ENCODE measurements at regions not wholly inside any gene's neighbourhood (a gene's known extent, or its start where the extent isn't known, plus 50 kb on each side); places are given as distances from the start of the nearest gene placed in this dataset.

DNA sequence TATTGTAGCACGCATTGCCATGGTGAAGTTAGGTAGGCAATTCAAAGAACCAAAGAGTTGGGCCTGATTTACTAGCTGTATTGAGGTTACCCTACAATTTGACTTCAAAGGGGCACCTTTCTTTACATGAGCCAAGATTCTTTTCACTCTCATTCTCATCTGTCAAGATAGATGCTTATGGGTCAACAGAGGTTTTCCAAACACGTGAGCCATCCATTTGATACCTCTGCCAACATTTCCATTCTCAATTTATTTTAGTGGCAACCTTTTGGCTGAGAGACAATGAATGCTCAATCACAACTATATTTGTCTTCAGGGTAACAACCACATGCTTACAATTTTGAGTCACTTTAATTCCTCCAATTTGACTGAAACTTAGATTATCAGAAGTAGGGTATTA, 370.6 kb upstream of the CDH20 start:
- no peak overlapping the region for H3K4me3 ChIP-seq (ENCODE audit: low read depth, low read length)
- TF ChIP-seq, protein P1, sequence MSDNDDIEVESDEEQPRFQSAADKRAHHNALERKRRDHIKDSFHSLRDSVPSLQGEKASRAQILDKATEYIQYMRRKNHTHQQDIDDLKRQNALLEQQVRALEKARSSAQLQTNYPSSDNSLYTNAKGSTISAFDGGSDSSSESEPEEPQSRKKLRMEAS (IDR thresholded peaks at IDR 0.05; ENCODE audit: low read depth, low read length): no peak
- TF ChIP-seq POLR2A (IDR thresholded peaks at IDR 0.05; ENCODE audit: extremely low read depth, insufficient read length): no peak
- no peak for TF ChIP-seq MYC (IDR thresholded peaks at IDR 0.05; ENCODE audit: low read depth, low read length)
- TF ChIP-seq, protein P2, sequence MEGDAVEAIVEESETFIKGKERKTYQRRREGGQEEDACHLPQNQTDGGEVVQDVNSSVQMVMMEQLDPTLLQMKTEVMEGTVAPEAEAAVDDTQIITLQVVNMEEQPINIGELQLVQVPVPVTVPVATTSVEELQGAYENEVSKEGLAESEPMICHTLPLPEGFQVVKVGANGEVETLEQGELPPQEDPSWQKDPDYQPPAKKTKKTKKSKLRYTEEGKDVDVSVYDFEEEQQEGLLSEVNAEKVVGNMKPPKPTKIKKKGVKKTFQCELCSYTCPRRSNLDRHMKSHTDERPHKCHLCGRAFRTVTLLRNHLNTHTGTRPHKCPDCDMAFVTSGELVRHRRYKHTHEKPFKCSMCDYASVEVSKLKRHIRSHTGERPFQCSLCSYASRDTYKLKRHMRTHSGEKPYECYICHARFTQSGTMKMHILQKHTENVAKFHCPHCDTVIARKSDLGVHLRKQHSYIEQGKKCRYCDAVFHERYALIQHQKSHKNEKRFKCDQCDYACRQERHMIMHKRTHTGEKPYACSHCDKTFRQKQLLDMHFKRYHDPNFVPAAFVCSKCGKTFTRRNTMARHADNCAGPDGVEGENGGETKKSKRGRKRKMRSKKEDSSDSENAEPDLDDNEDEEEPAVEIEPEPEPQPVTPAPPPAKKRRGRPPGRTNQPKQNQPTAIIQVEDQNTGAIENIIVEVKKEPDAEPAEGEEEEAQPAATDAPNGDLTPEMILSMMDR (IDR thresholded peaks at IDR 0.05; ENCODE audit: low read depth, low read length): no peak
- no peak for DNase-seq (ENCODE audit: low read depth)

DNA sequence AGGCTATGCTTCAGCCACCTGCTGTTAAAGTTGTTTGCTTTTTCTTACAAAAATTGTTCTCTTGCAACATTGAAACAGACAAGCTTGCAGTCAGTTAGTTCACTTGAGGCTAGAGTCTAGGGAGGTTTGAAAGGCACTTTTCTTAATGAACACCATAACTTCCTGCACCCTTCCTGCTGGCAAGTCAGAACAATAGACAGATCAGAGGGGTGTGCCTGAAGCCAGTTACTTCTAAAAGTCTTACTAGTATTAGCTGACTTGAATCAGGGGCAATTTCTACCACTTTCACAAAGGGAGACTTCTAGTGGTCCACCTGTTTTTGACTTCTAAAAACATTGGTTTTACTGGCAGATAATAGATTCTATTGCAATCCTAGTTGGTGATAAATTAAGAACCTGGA, 367.4 kb upstream of the CDH20 start:
- DNase-seq (ENCODE audit: low read depth): no peak
- TF ChIP-seq, protein P1 (IDR thresholded peaks at IDR 0.05; ENCODE audit: low read depth, low read length): no peak
- TF ChIP-seq, protein P2 (IDR thresholded peaks at IDR 0.05; ENCODE audit: low read depth, low read length): no peak
- TF ChIP-seq POLR2A (IDR thresholded peaks at IDR 0.05; ENCODE audit: extremely low read depth, insufficient read length) (no peak), MYC (IDR thresholded peaks at IDR 0.05; ENCODE audit: low read depth, low read length) (no peak)

GRCh38 chr18:60966876-60967275, 366.4 kb upstream of the CDH20 start:
- no peak overlapping the region for H3K4me3 ChIP-seq (ENCODE audit: low read depth, low read length)

More for the DNA sequence above, 367.4 kb upstream of the CDH20 start:
- no peak overlapping the region for H3K4me3 ChIP-seq (ENCODE audit: low read depth, low read length)

DNA sequence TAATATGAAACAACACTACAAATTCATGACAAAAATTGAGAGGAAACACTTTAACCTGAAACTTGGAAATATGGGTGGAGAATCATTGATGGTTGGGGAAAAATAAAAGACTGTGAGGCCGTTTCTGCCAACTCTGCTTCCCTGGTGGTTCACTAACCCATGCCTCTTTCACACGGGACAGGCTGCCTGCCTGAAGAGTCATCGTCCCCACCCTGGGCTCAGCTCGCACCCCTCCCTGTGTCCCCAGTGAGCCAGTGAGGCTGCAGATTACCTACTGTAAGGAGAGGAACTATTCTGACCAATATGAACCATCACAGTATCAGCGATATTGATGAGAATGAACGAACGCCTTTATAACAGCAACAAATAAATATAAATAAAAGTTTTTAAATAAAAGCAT, 357.8 kb upstream of the CDH20 start:
- no peak for DNase-seq (ENCODE audit: low read depth)
- H3K4me3 ChIP-seq (ENCODE audit: low read depth, low read length): no peak overlapping the region
- TF ChIP-seq MYC (IDR thresholded peaks at IDR 0.05; ENCODE audit: low read depth, low read length) (no peak), POLR2A (IDR thresholded peaks at IDR 0.05; ENCODE audit: extremely low read depth, insufficient read length) (no peak)
- TF ChIP-seq, protein P1 (IDR thresholded peaks at IDR 0.05; ENCODE audit: low read depth, low read length): no peak
- TF ChIP-seq, protein P2 (IDR thresholded peaks at IDR 0.05; ENCODE audit: low read depth, low read length): no peak

More at GRCh38 chr18:60966876-60967275, 366.4 kb upstream of the CDH20 start:
- no peak for DNase-seq (ENCODE audit: low read depth)
- TF ChIP-seq, protein P2 (IDR thresholded peaks at IDR 0.05; ENCODE audit: low read depth, low read length): no peak
- TF ChIP-seq MYC (IDR thresholded peaks at IDR 0.05; ENCODE audit: low read depth, low read length) (no peak), POLR2A (IDR thresholded peaks at IDR 0.05; ENCODE audit: extremely low read depth, insufficient read length) (no peak)
- TF ChIP-seq, protein P1 (IDR thresholded peaks at IDR 0.05; ENCODE audit: low read depth, low read length): no peak

DNA sequence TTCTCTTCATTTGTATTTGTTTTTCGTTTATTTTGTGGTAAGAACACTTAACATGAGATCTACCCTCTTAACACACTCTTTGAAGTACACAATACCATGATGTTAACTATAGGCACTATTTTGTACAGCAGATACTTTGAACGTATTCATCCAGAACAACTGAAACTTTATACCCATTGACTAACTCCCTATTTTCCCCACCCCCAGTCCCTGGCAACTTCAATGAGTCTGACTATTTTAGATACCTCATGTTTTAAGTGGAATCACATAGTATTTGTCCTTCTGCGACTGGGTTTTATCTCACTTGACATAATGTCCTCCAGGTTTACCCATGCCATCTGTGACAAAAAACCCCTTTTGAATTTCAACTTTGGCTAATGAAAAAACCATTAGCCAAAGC, 356.3 kb upstream of the CDH20 start:
- no peak overlapping the region for H3K4me3 ChIP-seq (ENCODE audit: low read depth, low read length)
- TF ChIP-seq, protein P1 (IDR thresholded peaks at IDR 0.05; ENCODE audit: low read depth, low read length): no peak
- TF ChIP-seq POLR2A (IDR thresholded peaks at IDR 0.05; ENCODE audit: extremely low read depth, insufficient read length) (no peak), MYC (IDR thresholded peaks at IDR 0.05; ENCODE audit: low read depth, low read length) (no peak)
- TF ChIP-seq, protein P2 (IDR thresholded peaks at IDR 0.05; ENCODE audit: low read depth, low read length): no peak
- no peak for DNase-seq (ENCODE audit: low read depth)

All from NB4 (cell line).